ENCODE measurements at regions not wholly inside any gene's neighbourhood (a gene's known extent, or its start where the extent isn't known, plus 50 kb on each side); places are given as distances from the start of the nearest gene placed in this dataset.

- Histone ChIP-seq H3K9ac (ENCODE audit: low read length) (no peak overlapping the region), H3K27ac (ENCODE audit: low read length in 2 of 2) (no peak overlapping the region), H2AFZ (ENCODE audit: insufficient read depth, low read depth, low read length, poor library complexity, severe bottlenecking) (no peak overlapping the region), H3K36me3 (replicated peaks in 1 of 2; ENCODE audit: control extremely low read depth in 1 of 2, control insufficient read depth in 1 of 2, extremely low read depth in 1 of 2, insufficient read depth in 2 of 2, low read length in 1 of 2) (no peaks in the 10 kb centered on the region), H3K4me3 (ENCODE audit: control extremely low read depth in 1 of 5, extremely low read depth in 1 of 5, insufficient read depth in 1 of 5, low read depth in 2 of 5, low read length in 4 of 5) (no peak overlapping the region), H3K79me2 (ENCODE audit: control insufficient read depth, insufficient read depth, low read length) (no peaks in the 10 kb centered on the region), H3K4me2 (replicated peaks; ENCODE audit: low read depth, low read length, poor library complexity, severe bottlenecking) (no peak overlapping the region), H3K4me1 (ENCODE audit: control insufficient read depth in 2 of 2, insufficient read depth in 2 of 2, low read length in 2 of 2) (no peaks in the 10 kb centered on the region), H4K20me1 (ENCODE audit: control insufficient read depth, insufficient read depth, low read length, poor library complexity, severe bottlenecking) (no peaks in the 10 kb centered on the region), H3K27me3 (replicated peaks in 1 of 4; ENCODE audit: control extremely low read depth in 1 of 4, control insufficient read depth in 3 of 4, insufficient read depth in 4 of 4, low read length in 3 of 4) (no peaks in the 10 kb centered on the region), H3K9me3 (ENCODE audit: control extremely low read depth in 1 of 3, control insufficient read depth in 2 of 3, insufficient read depth in 1 of 3, low read length in 2 of 3) (peaks cover 0 to 3% (median 0%) of the 10 kb centered on the region in 3 donors)
- DNase-seq, result no peak
- POLR2A ChIA-PET, result no interaction called here
- intact Hi-C loops (cut with micrococcal nuclease), result no loop called here
- WGBS (ENCODE audit: insufficient coverage), result no CpG with 5 or more reads among the region's 1 CpG
- no peak for ATAC-seq (ENCODE audit: low read depth)
- CTCF ChIA-PET, result no interaction called here
- Mint-ChIP-seq H3K27me3 (no peaks in the 10 kb centered on the region), H3K4me1 (no peaks in the 10 kb centered on the region), H3K27ac (no peak overlapping the region), H3K9me3 (ENCODE audit: insufficient read depth) (peaks cover 8% of the 10 kb centered on the region), H3K4me3 (no peak overlapping the region)
- no peak for TF ChIP-seq EZH2 (IDR thresholded peaks at IDR 0.05; ENCODE audit: borderline replicate concordance, insufficient read depth, low read depth, low read length, poor library complexity, severe bottlenecking)
- TF ChIP-seq, protein P1, sequence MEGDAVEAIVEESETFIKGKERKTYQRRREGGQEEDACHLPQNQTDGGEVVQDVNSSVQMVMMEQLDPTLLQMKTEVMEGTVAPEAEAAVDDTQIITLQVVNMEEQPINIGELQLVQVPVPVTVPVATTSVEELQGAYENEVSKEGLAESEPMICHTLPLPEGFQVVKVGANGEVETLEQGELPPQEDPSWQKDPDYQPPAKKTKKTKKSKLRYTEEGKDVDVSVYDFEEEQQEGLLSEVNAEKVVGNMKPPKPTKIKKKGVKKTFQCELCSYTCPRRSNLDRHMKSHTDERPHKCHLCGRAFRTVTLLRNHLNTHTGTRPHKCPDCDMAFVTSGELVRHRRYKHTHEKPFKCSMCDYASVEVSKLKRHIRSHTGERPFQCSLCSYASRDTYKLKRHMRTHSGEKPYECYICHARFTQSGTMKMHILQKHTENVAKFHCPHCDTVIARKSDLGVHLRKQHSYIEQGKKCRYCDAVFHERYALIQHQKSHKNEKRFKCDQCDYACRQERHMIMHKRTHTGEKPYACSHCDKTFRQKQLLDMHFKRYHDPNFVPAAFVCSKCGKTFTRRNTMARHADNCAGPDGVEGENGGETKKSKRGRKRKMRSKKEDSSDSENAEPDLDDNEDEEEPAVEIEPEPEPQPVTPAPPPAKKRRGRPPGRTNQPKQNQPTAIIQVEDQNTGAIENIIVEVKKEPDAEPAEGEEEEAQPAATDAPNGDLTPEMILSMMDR (IDR thresholded peaks at IDR 0.05), result no peak
These were observed 617.7 kb upstream of the SLITRK1 start for GRCh38 chr13:84500016-84500415.

DNA sequence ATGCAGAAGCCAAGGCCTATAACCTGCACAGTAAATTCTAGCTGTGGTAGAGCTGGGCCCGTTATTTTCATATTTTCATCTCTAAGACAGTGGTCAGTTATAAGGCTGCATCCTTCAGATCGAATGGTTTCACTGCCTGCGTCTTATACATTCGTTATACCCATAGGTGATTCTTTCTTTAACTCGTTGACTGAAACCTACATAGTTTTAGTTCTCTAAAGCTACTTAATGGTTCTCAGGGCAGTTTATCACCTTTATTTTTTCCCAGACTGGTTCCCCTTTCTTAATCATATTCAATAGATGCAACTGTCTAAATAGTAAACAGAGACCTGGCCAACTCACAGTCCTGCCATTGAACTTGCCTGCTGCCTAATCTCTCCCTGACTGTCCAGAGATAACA lies 615.3 kb upstream of the SLITRK1 start:
- Mint-ChIP-seq H3K4me3 (no peak overlapping the region), H3K9me3 (ENCODE audit: insufficient read depth) (peaks cover 3% of the 10 kb centered on the region), H3K27ac (no peak overlapping the region), H3K4me1 (no peaks in the 10 kb centered on the region), H3K27me3 (no peaks in the 10 kb centered on the region)
- CTCF ChIA-PET, result no interaction called here
- no peaks in the 10 kb centered on the region for H3K36me3 ChIP-seq (replicated peaks in 1 of 2; ENCODE audit: control extremely low read depth in 1 of 2, control insufficient read depth in 1 of 2, extremely low read depth in 1 of 2, insufficient read depth in 2 of 2, low read length in 1 of 2)
- intact Hi-C loops (cut with micrococcal nuclease), result no loop called here
- ATAC-seq (ENCODE audit: low read depth), result no peak
- no peaks in the 10 kb centered on the region for H4K20me1 ChIP-seq (ENCODE audit: control insufficient read depth, insufficient read depth, low read length, poor library complexity, severe bottlenecking)
- H3K9me3 ChIP-seq (ENCODE audit: control extremely low read depth in 1 of 3, control insufficient read depth in 2 of 3, insufficient read depth in 1 of 3, low read length in 2 of 3), result peaks cover 0 to 3% (median 0%) of the 10 kb centered on the region in 3 donors
- no peaks in the 10 kb centered on the region for H3K79me2 ChIP-seq (ENCODE audit: control insufficient read depth, insufficient read depth, low read length)
- POLR2A ChIA-PET, result no interaction called here
- H3K27me3 ChIP-seq (replicated peaks in 1 of 4; ENCODE audit: control extremely low read depth in 1 of 4, control insufficient read depth in 3 of 4, insufficient read depth in 4 of 4, low read length in 3 of 4), result no peaks in the 10 kb centered on the region
- H3K27ac ChIP-seq (ENCODE audit: low read length in 2 of 2), result no peak overlapping the region
- DNase-seq, result no peak
- H3K4me2 ChIP-seq (replicated peaks; ENCODE audit: low read depth, low read length, poor library complexity, severe bottlenecking), result no peak overlapping the region
- TF ChIP-seq, protein P1 (IDR thresholded peaks at IDR 0.05), result no peak
- no peak for TF ChIP-seq EZH2 (IDR thresholded peaks at IDR 0.05; ENCODE audit: borderline replicate concordance, insufficient read depth, low read depth, low read length, poor library complexity, severe bottlenecking)
- H3K9ac ChIP-seq (ENCODE audit: low read length), result no peak overlapping the region
- no peaks in the 10 kb centered on the region for H3K4me1 ChIP-seq (ENCODE audit: control insufficient read depth in 2 of 2, insufficient read depth in 2 of 2, low read length in 2 of 2)
- WGBS (ENCODE audit: insufficient coverage), result 77% methylated on average over 5 of the region's 5 CpGs
- H2AFZ ChIP-seq (ENCODE audit: insufficient read depth, low read depth, low read length, poor library complexity, severe bottlenecking), result no peak overlapping the region
- no peak overlapping the region for H3K4me3 ChIP-seq (ENCODE audit: control extremely low read depth in 1 of 5, extremely low read depth in 1 of 5, insufficient read depth in 1 of 5, low read depth in 2 of 5, low read length in 4 of 5)

Measured in B cell (primary cell).